Neuronal stem cell (in vitro differentiated cells): ENCODE measurements at regions not wholly inside any gene's neighbourhood (a gene's known extent, or its start where the extent isn't known, plus 50 kb on each side); places are given as distances from the start of the nearest gene placed in this dataset.

Source experiments
- DNase-seq: peaks from one replicate; pipeline ENCODE4 v3.0.0-alpha.2; 2013; ENCODE audit warnings: low spot score
- H2AFZ ChIP-seq: one replicate; pipeline ENCODE4 v1.6.1; 2013; ENCODE audit warnings: mild to moderate bottlenecking, low read length, inconsistent platforms
- H2AK5ac ChIP-seq: 2 replicates; pipeline ENCODE4 v1.6.1; 2013; ENCODE audit warnings: low read depth, mild to moderate bottlenecking, inconsistent platforms, low read length, moderate library complexity, mixed read lengths
- H2BK120ac ChIP-seq: 2 replicates; pipeline ENCODE4 v1.6.1; 2013; ENCODE audit warnings: low read depth, mild to moderate bottlenecking, inconsistent platforms, low read length, moderate library complexity, mixed read lengths
- H2BK12ac ChIP-seq: one replicate; pipeline ENCODE4 v1.6.1; 2013; ENCODE audit warnings: low read length, inconsistent platforms
- H2BK15ac ChIP-seq: 2 replicates; pipeline ENCODE4 v1.6.1; 2013; ENCODE audit warnings: mild to moderate bottlenecking, low read length, inconsistent platforms, mixed read lengths
- H2BK5ac ChIP-seq: one replicate; pipeline ENCODE4 v1.6.1; 2013; ENCODE audit warnings: inconsistent platforms, mild to moderate bottlenecking, low read length, moderate library complexity
- H3K14ac ChIP-seq: one replicate; pipeline ENCODE4 v1.6.1; 2013; ENCODE audit warnings: low read length, inconsistent platforms
- H3K18ac ChIP-seq: 2 replicates; pipeline ENCODE4 v1.6.1; 2013; ENCODE audit warnings: low read length, inconsistent platforms
- H3K23ac ChIP-seq: 2 replicates; pipeline ENCODE4 v1.6.1; 2013; ENCODE audit warnings: low read depth, mild to moderate bottlenecking, mixed read lengths, low read length, inconsistent platforms; ENCODE audit not compliant: poor library complexity
- H3K27ac ChIP-seq: replicated peaks from 3 replicates; pipeline ENCODE4 v1.5.1; 2013; ENCODE audit warnings: low read length, inconsistent platforms
- H3K27me3 ChIP-seq, 3 experiments: 2 replicates each; pipeline ENCODE4 v1.6.1; 2013; ENCODE audit warnings: low read length in 3 of 3, mild to moderate bottlenecking in 2 of 3, inconsistent platforms in 1 of 3, low read depth in 1 of 3, mixed read lengths in 1 of 3, moderate library complexity in 1 of 3; ENCODE audit not compliant: control insufficient read depth in 3 of 3, insufficient read depth in 3 of 3
- H3K36me3 ChIP-seq, 2 donors: replicated peaks in 1 of 2; 2 replicates each; pipeline ENCODE4 v1.6.1; 2013; ENCODE audit warnings: low read length in 2 of 2; ENCODE audit not compliant: control insufficient read depth in 2 of 2, insufficient read depth in 2 of 2
- H3K4ac ChIP-seq: 2 replicates; pipeline ENCODE4 v1.6.1; 2013; ENCODE audit warnings: inconsistent platforms, mild to moderate bottlenecking, low read length, moderate library complexity
- H3K4me1 ChIP-seq, 2 donors: 1 replicate in 1 of 2; 2 replicates in 1 of 2; pipeline ENCODE4 v1.6.1; 2013; ENCODE audit warnings: low read length in 2 of 2, low read depth in 1 of 2; ENCODE audit not compliant: control insufficient read depth in 2 of 2, insufficient read depth in 1 of 2
- H3K4me2 ChIP-seq: one replicate; pipeline ENCODE4 v1.6.1; 2013; ENCODE audit warnings: mild to moderate bottlenecking, low read length, inconsistent platforms; ENCODE audit not compliant: insufficient read depth, poor library complexity, severe bottlenecking
- H3K4me3 ChIP-seq, 2 donors: 2 replicates each; pipeline ENCODE4 v1.5.1; 2013; ENCODE audit warnings: low read length in 2 of 2, mild to moderate bottlenecking in 2 of 2, inconsistent platforms in 1 of 2, moderate library complexity in 1 of 2
- H3K79me1 ChIP-seq: one replicate; pipeline ENCODE4 v1.6.1; 2013; ENCODE audit warnings: low read depth, mild to moderate bottlenecking, inconsistent platforms, low read length, moderate library complexity
- H3K9ac ChIP-seq: one replicate; pipeline ENCODE4 v1.6.1; 2013; ENCODE audit warnings: mild to moderate bottlenecking, low read depth, low read length, inconsistent platforms; ENCODE audit not compliant: poor library complexity
- H3K9me3 ChIP-seq, 2 donors: replicated peaks in 1 of 2; 2 replicates each; pipeline versions ENCODE3 to v1.6.1; 2013; ENCODE audit warnings: low read length in 2 of 2, mild to moderate bottlenecking in 2 of 2, inconsistent platforms in 1 of 2, low read depth in 1 of 2, mixed read lengths in 1 of 2, moderate library complexity in 1 of 2; ENCODE audit not compliant: control insufficient read depth in 2 of 2, insufficient read depth in 1 of 2
- H4K8ac ChIP-seq: one replicate; pipeline ENCODE4 v1.6.1; 2013; ENCODE audit warnings: low read depth, mild to moderate bottlenecking, inconsistent platforms, low read length, moderate library complexity
- H4K91ac ChIP-seq: one replicate; pipeline ENCODE4 v1.6.1; 2013; ENCODE audit warnings: low read length, low read depth, mild to moderate bottlenecking, inconsistent platforms; ENCODE audit not compliant: poor library complexity
- WGBS, 2 donors: extraction: QIAGEN DNeasy Blood & Tissue Kit; methylation state at CpG; one replicate each; pipeline ENCODE4 v1.1.7; 2013; ENCODE audit warnings: missing lambda C conversion rate in 2 of 2, mixed read lengths in 1 of 2; ENCODE audit not compliant: insufficient read length in 2 of 2, insufficient replicate concordance in 1 of 2; ENCODE audit errors: extremely low coverage in 2 of 2; 5-methylcytosine and 5-hydroxymethylcytosine counted together

- H3K14ac ChIP-seq: no peak overlapping the region
- H3K23ac ChIP-seq: no peak overlapping the region
- H3K4me3 ChIP-seq: no peak overlapping the region
- H3K79me1 ChIP-seq: no peaks in the 10 kb centered on the region
- no peak overlapping the region for H2BK12ac ChIP-seq
- H3K18ac ChIP-seq: no peak overlapping the region
- H3K4me1 ChIP-seq: no peaks in the 10 kb centered on the region
- H3K9me3 ChIP-seq: peaks cover 8 to 10% of the 10 kb centered on the region in 2 donors
- H2BK15ac ChIP-seq: no peak overlapping the region
- H3K4ac ChIP-seq: no peak overlapping the region
- H3K9ac ChIP-seq: no peak overlapping the region
- no peak overlapping the region for H2BK120ac ChIP-seq
- no peak overlapping the region for H4K8ac ChIP-seq
- H3K4me2 ChIP-seq: no peak overlapping the region
- H4K91ac ChIP-seq: no peak overlapping the region
- H3K36me3 ChIP-seq: no peaks in the 10 kb centered on the region
- H2AK5ac ChIP-seq: no peak overlapping the region
- H2AFZ ChIP-seq: no peak overlapping the region
- no peak overlapping the region for H2BK5ac ChIP-seq
- no peak overlapping the region for H3K27ac ChIP-seq
- no peaks in the 10 kb centered on the region for H3K27me3 ChIP-seq
- DNase-seq: no peak
Observed at GRCh38 chr7:40947566-40947965, 755.3 kb downstream of the INHBA start.

- H4K91ac ChIP-seq: no peak overlapping the region
- no peak overlapping the region for H3K18ac ChIP-seq
Observed at GRCh38 chr7:40946549-40946948, 756.3 kb downstream of the INHBA start.

GRCh38 chr7:40945788-40946187, 757.1 kb downstream of the INHBA start:
- no peak overlapping the region for H2BK15ac ChIP-seq
- DNase-seq: no peak
- WGBS, 2 donors: no CpG with 5 or more reads among the region's 2 CpGs

More at GRCh38 chr7:40946549-40946948, 756.3 kb downstream of the INHBA start:
- Histone ChIP-seq H3K9ac (no peak overlapping the region), H3K4me3 (no peak overlapping the region), H3K14ac (no peak overlapping the region), H3K4me1 (no peaks in the 10 kb centered on the region), H2BK15ac (no peak overlapping the region), H3K4ac (no peak overlapping the region), H3K9me3 (peaks cover 8 to 10% of the 10 kb centered on the region in 2 donors), H3K36me3 (no peaks in the 10 kb centered on the region), H2BK12ac (no peak overlapping the region), H3K27ac (no peak overlapping the region), H2AFZ (no peak overlapping the region), H4K8ac (no peak overlapping the region), H2AK5ac (no peak overlapping the region), H3K23ac (no peak overlapping the region), H2BK120ac (no peak overlapping the region), H3K27me3 (no peaks in the 10 kb centered on the region), H3K79me1 (no peaks in the 10 kb centered on the region), H2BK5ac (no peak overlapping the region), H3K4me2 (no peak overlapping the region)
- no peak for DNase-seq
- WGBS, 2 donors: no CpG with 5 or more reads among the region's 1 CpG

GRCh38 chr7:40944981-40945585, 757.8 kb downstream of the INHBA start:
- H2BK12ac ChIP-seq: no peak overlapping the region
- no peak overlapping the region for H2AFZ ChIP-seq
- peaks cover 8 to 10% of the 10 kb centered on the region in 2 donors for H3K9me3 ChIP-seq
- H3K18ac ChIP-seq: no peak overlapping the region
- no peak overlapping the region for H3K23ac ChIP-seq
- H3K4me2 ChIP-seq: no peak overlapping the region
- H2AK5ac ChIP-seq: no peak overlapping the region
- DNase-seq: no peak
- H3K4me3 ChIP-seq: no peak overlapping the region
- no peaks in the 10 kb centered on the region for H3K27me3 ChIP-seq
- no peak overlapping the region for H2BK120ac ChIP-seq
- no peaks in the 10 kb centered on the region for H3K79me1 ChIP-seq
- no peak overlapping the region for H4K91ac ChIP-seq
- H3K27ac ChIP-seq: no peak overlapping the region
- H3K4me1 ChIP-seq: no peaks in the 10 kb centered on the region
- H3K4ac ChIP-seq: no peak overlapping the region
- no peak overlapping the region for H3K14ac ChIP-seq
- H3K36me3 ChIP-seq: no peaks in the 10 kb centered on the region
- H3K9ac ChIP-seq: no peak overlapping the region
- no peak overlapping the region for H2BK5ac ChIP-seq
- no peak overlapping the region for H4K8ac ChIP-seq
- H2BK15ac ChIP-seq: no peak overlapping the region

More at GRCh38 chr7:40945788-40946187, 757.1 kb downstream of the INHBA start:
- H2AK5ac ChIP-seq: no peak overlapping the region
- no peaks in the 10 kb centered on the region for H3K79me1 ChIP-seq
- H3K36me3 ChIP-seq: no peaks in the 10 kb centered on the region
- no peak overlapping the region for H2BK12ac ChIP-seq
- H3K18ac ChIP-seq: no peak overlapping the region
- H3K14ac ChIP-seq: no peak overlapping the region
- no peaks in the 10 kb centered on the region for H3K27me3 ChIP-seq
- peaks cover 8 to 10% of the 10 kb centered on the region in 2 donors for H3K9me3 ChIP-seq
- H3K4me2 ChIP-seq: no peak overlapping the region
- no peak overlapping the region for H3K4ac ChIP-seq
- no peak overlapping the region for H2AFZ ChIP-seq
- H3K4me1 ChIP-seq: no peaks in the 10 kb centered on the region
- H2BK5ac ChIP-seq: peak overlapping the region; percentile 68
- no peak overlapping the region for H3K4me3 ChIP-seq
- no peak overlapping the region for H4K91ac ChIP-seq
- no peak overlapping the region for H3K9ac ChIP-seq
- H4K8ac ChIP-seq: no peak overlapping the region
- no peak overlapping the region for H2BK120ac ChIP-seq
- no peak overlapping the region for H3K27ac ChIP-seq
- H3K23ac ChIP-seq: no peak overlapping the region
